H9 (cell line): ENCODE measurements at regions not wholly inside any gene's neighbourhood (a gene's known extent, or its start where the extent isn't known, plus 50 kb on each side); places are given as distances from the start of the nearest gene placed in this dataset.

Source experiments
- DNase-seq: peaks from one replicate; pipeline ENCODE4 v3.0.0-alpha.2; 2017
- H2AFZ ChIP-seq: one replicate; pipeline ENCODE4 v1.6.1; 2013; ENCODE audit warnings: mild to moderate bottlenecking, low read length, control low read depth, moderate library complexity
- H2AK5ac ChIP-seq: 2 replicates; pipeline ENCODE4 v1.6.1; 2013; ENCODE audit warnings: low read length, control low read depth, mixed read lengths; ENCODE audit not compliant: insufficient read length
- H2BK120ac ChIP-seq: one replicate; pipeline ENCODE4 v1.6.1; 2013; ENCODE audit warnings: low read depth, mild to moderate bottlenecking, low read length, control low read depth, inconsistent platforms; ENCODE audit not compliant: poor library complexity, severe bottlenecking
- H2BK12ac ChIP-seq: 2 replicates; pipeline ENCODE4 v1.6.1; 2013; ENCODE audit warnings: low read length, control low read depth, mixed read lengths, low read depth; ENCODE audit not compliant: insufficient read length
- H2BK15ac ChIP-seq: 2 replicates; pipeline ENCODE4 v1.6.1; 2013; ENCODE audit warnings: low read depth, low read length, control low read depth
- H2BK20ac ChIP-seq: one replicate; pipeline ENCODE4 v1.6.1; 2013; ENCODE audit warnings: low read depth, mild to moderate bottlenecking, low read length, control low read depth, inconsistent platforms; ENCODE audit not compliant: poor library complexity, severe bottlenecking
- H2BK5ac ChIP-seq: 2 replicates; pipeline ENCODE4 v1.6.1; 2013; ENCODE audit warnings: low read length, control low read depth, mixed read lengths; ENCODE audit not compliant: insufficient read length
- H3K14ac ChIP-seq: 2 replicates; pipeline ENCODE4 v1.6.1; 2013; ENCODE audit warnings: low read length, control low read depth; ENCODE audit not compliant: insufficient read depth
- H3K18ac ChIP-seq: 2 replicates; pipeline ENCODE4 v1.6.1; 2013; ENCODE audit warnings: low read depth, mild to moderate bottlenecking, mixed read lengths, low read length, control low read depth; ENCODE audit not compliant: insufficient read length
- H3K23ac ChIP-seq: 2 replicates; pipeline ENCODE4 v1.6.1; 2013; ENCODE audit warnings: low read length, control low read depth, mixed read lengths, low read depth; ENCODE audit not compliant: insufficient read length
- H3K23me2 ChIP-seq: 2 replicates; pipeline ENCODE4 v1.6.1; 2013; ENCODE audit warnings: low read depth, mild to moderate bottlenecking, mixed read lengths, low read length, control low read depth; ENCODE audit not compliant: insufficient read length, poor library complexity, severe bottlenecking
- H3K27ac ChIP-seq: 2 replicates; pipeline ENCODE4 v1.5.1; 2013; ENCODE audit warnings: low read length, control low read depth, mixed read lengths, low read depth; ENCODE audit not compliant: insufficient read length
- H3K27me3 ChIP-seq: 2 replicates; pipeline ENCODE4 v1.6.1; 2013; ENCODE audit warnings: low read length, control low read depth, inconsistent platforms; ENCODE audit not compliant: insufficient read depth
- H3K4ac ChIP-seq: 2 replicates; pipeline ENCODE4 v1.6.1; 2013; ENCODE audit warnings: low read depth, mild to moderate bottlenecking, control low read depth, inconsistent platforms, low read length, moderate library complexity
- H3K4me1 ChIP-seq: 2 replicates; pipeline ENCODE4 v1.6.1; 2013; ENCODE audit warnings: low read length, control low read depth, inconsistent platforms; ENCODE audit not compliant: insufficient read depth
- H3K4me2 ChIP-seq: 2 replicates; pipeline ENCODE4 v1.6.1; 2013; ENCODE audit warnings: low read length, control low read depth, mixed read lengths; ENCODE audit not compliant: insufficient read length, insufficient read depth
- H3K56ac ChIP-seq: 2 replicates; pipeline ENCODE4 v1.6.1; 2013; ENCODE audit warnings: low read depth, mild to moderate bottlenecking, mixed read lengths, low read length, control low read depth; ENCODE audit not compliant: insufficient read length
- H3K79me1 ChIP-seq: 2 replicates; pipeline ENCODE4 v1.6.1; 2013; ENCODE audit warnings: low read depth, mild to moderate bottlenecking, moderate library complexity, low read length, control low read depth, inconsistent platforms; ENCODE audit not compliant: insufficient read depth, poor library complexity, severe bottlenecking
- H3K79me2 ChIP-seq: 2 replicates; pipeline ENCODE4 v1.6.1; 2013; ENCODE audit warnings: low read length, control low read depth, inconsistent platforms; ENCODE audit not compliant: insufficient read depth
- H3K9ac ChIP-seq: 2 replicates; pipeline ENCODE4 v1.6.1; 2013; ENCODE audit warnings: low read length, control low read depth, mixed read lengths; ENCODE audit not compliant: insufficient read length; ENCODE audit errors: extremely low read depth
- H3K9me3 ChIP-seq: one replicate; pipeline ENCODE4 v1.6.1; 2013; ENCODE audit warnings: low read depth, low read length, inconsistent platforms; ENCODE audit not compliant: control insufficient read depth
- H3T11ph ChIP-seq: one replicate; pipeline ENCODE4 v1.6.1; 2013; ENCODE audit warnings: mild to moderate bottlenecking, low read length, control low read depth, inconsistent platforms
- H4K20me1 ChIP-seq: one replicate; pipeline ENCODE4 v1.6.1; 2013; ENCODE audit not compliant: control insufficient read depth, insufficient read length, insufficient read depth
- H4K5ac ChIP-seq: 2 replicates; pipeline ENCODE4 v1.6.1; 2013; ENCODE audit warnings: low read depth, mild to moderate bottlenecking, mixed read lengths, low read length, control low read depth; ENCODE audit not compliant: insufficient read length
- H4K8ac ChIP-seq: replicated peaks from 2 replicates; pipeline ENCODE4 v1.6.1; 2013; ENCODE audit warnings: low read length, control low read depth, mixed read lengths, low read depth; ENCODE audit not compliant: insufficient read length
- H4K91ac ChIP-seq: 2 replicates; pipeline ENCODE4 v1.6.1; 2013; ENCODE audit warnings: low read depth, mild to moderate bottlenecking, moderate library complexity, mixed read lengths, low read length, control low read depth; ENCODE audit not compliant: insufficient read length
- H3K27ac Mint-ChIP-seq, 3 experiments: 2 replicates in 2 of 3; 3 replicates in 1 of 3; pipeline ENCODE4 v1.8.0; 2020 to 2021; ENCODE audit warnings: mixed read lengths in 3 of 3, mild to moderate bottlenecking in 1 of 3, moderate library complexity in 1 of 3
- H3K27me3 Mint-ChIP-seq: 2 replicates; pipeline ENCODE4 v1.8.0; 2021; ENCODE audit warnings: low read depth, mild to moderate bottlenecking, moderate library complexity, mixed read lengths
- H3K36me3 Mint-ChIP-seq, 3 experiments: 2 replicates in 2 of 3; 3 replicates in 1 of 3; pipeline ENCODE4 v1.8.0; 2020 to 2021; ENCODE audit warnings: low read depth in 3 of 3, mixed read lengths in 3 of 3; ENCODE audit not compliant: insufficient read depth in 1 of 3
- H3K4me1 Mint-ChIP-seq, 2 experiments: 2 replicates each; pipeline ENCODE4 v1.8.0; 2020; ENCODE audit warnings: mixed read lengths in 2 of 2
- H3K4me3 Mint-ChIP-seq, 2 experiments: 2 replicates in 1 of 2; 3 replicates in 1 of 2; pipeline ENCODE4 v1.8.0; 2020 to 2021; ENCODE audit warnings: mild to moderate bottlenecking in 2 of 2, mixed read lengths in 2 of 2, moderate library complexity in 1 of 2
- H3K9me3 Mint-ChIP-seq, 2 experiments: 2 replicates in 1 of 2; 3 replicates in 1 of 2; pipeline ENCODE4 v1.8.0; 2020; ENCODE audit warnings: mild to moderate bottlenecking in 2 of 2, mixed read lengths in 2 of 2, moderate library complexity in 1 of 2
- CTCF ChIP-seq: fragments of 200-600 bp; sonication (generic); conservative IDR thresholded peaks from 3 replicates; pipeline ENCODE4 v1.8.0; 2021; ENCODE audit warnings: antibody characterized with exemption, mild to moderate bottlenecking
- WGBS: extraction: QIAGEN DNeasy Blood & Tissue Kit; methylation state at CpG from one replicate; pipeline ENCODE4 v1.1.7; 2013; ENCODE audit warnings: missing lambda C conversion rate, low lambda C conversion rate, mixed read lengths; ENCODE audit not compliant: insufficient read length; ENCODE audit errors: extremely low coverage; 5-methylcytosine and 5-hydroxymethylcytosine counted together

- DNase-seq = no peak
- Histone ChIP-seq H3K23me2 (no peaks in the 10 kb centered on the region), H4K91ac (no peak overlapping the region), H3K27me3 (no peaks in the 10 kb centered on the region), H3K79me1 (no peaks in the 10 kb centered on the region), H3K56ac (no peak overlapping the region), H3K79me2 (no peaks in the 10 kb centered on the region), H2AK5ac (no peak overlapping the region), H4K20me1 (no peaks in the 10 kb centered on the region), H2BK15ac (no peak overlapping the region), H4K8ac (no peak overlapping the region), H2AFZ (no peak overlapping the region), H3K14ac (no peak overlapping the region), H4K5ac (no peak overlapping the region), H2BK5ac (no peak overlapping the region), H3K27ac (no peak overlapping the region), H3K4me2 (no peak overlapping the region), H3K18ac (no peak overlapping the region), H2BK12ac (no peak overlapping the region), H2BK20ac (no peak overlapping the region), H2BK120ac (no peak overlapping the region), H3K9ac (no peak overlapping the region), H3K9me3 (no peaks in the 10 kb centered on the region), H3T11ph (no peak overlapping the region), H3K4me1 (no peaks in the 10 kb centered on the region), H3K4ac (no peak overlapping the region), H3K23ac (no peak overlapping the region)
- Mint-ChIP-seq H3K4me1 (peaks cover 11 to 14% of the 10 kb centered on the region in 2 experiments), H3K36me3 (peaks cover 0 to 6% (median 0%) of the 10 kb centered on the region in 3 experiments; a peak in 1 of 7 replicates), H3K27ac (no peak overlapping the region), H3K9me3 (peaks cover 3 to 11% of the 10 kb centered on the region in 2 experiments; a peak in 4 of 5 replicates), H3K27me3 (no peaks in the 10 kb centered on the region), H3K4me3 (no peak overlapping the region)
- no peak for TF ChIP-seq CTCF
- WGBS = no CpG with 5 or more reads among the region's 3 CpGs
Measured at GRCh38 chr11:90318651-90319050, 95.8 kb upstream of the CHORDC1 start.
